H9 (cell line): ENCODE measurements at regions not wholly inside any gene's neighbourhood (a gene's known extent, or its start where the extent isn't known, plus 50 kb on each side); places are given as distances from the start of the nearest gene placed in this dataset.

ENCODE experiments used
- DNase-seq: peaks from one replicate; pipeline ENCODE4 v3.0.0-alpha.2; 2017
- H2AFZ ChIP-seq: one replicate; pipeline ENCODE4 v1.6.1; 2013; ENCODE audit warnings: mild to moderate bottlenecking, low read length, control low read depth, moderate library complexity
- H2AK5ac ChIP-seq: 2 replicates; pipeline ENCODE4 v1.6.1; 2013; ENCODE audit warnings: low read length, control low read depth, mixed read lengths; ENCODE audit not compliant: insufficient read length
- H2BK120ac ChIP-seq: one replicate; pipeline ENCODE4 v1.6.1; 2013; ENCODE audit warnings: low read depth, mild to moderate bottlenecking, low read length, control low read depth, inconsistent platforms; ENCODE audit not compliant: poor library complexity, severe bottlenecking
- H2BK12ac ChIP-seq: 2 replicates; pipeline ENCODE4 v1.6.1; 2013; ENCODE audit warnings: low read length, control low read depth, mixed read lengths, low read depth; ENCODE audit not compliant: insufficient read length
- H2BK15ac ChIP-seq: 2 replicates; pipeline ENCODE4 v1.6.1; 2013; ENCODE audit warnings: low read depth, low read length, control low read depth
- H2BK20ac ChIP-seq: one replicate; pipeline ENCODE4 v1.6.1; 2013; ENCODE audit warnings: low read depth, mild to moderate bottlenecking, low read length, control low read depth, inconsistent platforms; ENCODE audit not compliant: poor library complexity, severe bottlenecking
- H2BK5ac ChIP-seq: 2 replicates; pipeline ENCODE4 v1.6.1; 2013; ENCODE audit warnings: low read length, control low read depth, mixed read lengths; ENCODE audit not compliant: insufficient read length
- H3K14ac ChIP-seq: 2 replicates; pipeline ENCODE4 v1.6.1; 2013; ENCODE audit warnings: low read length, control low read depth; ENCODE audit not compliant: insufficient read depth
- H3K18ac ChIP-seq: 2 replicates; pipeline ENCODE4 v1.6.1; 2013; ENCODE audit warnings: low read depth, mild to moderate bottlenecking, mixed read lengths, low read length, control low read depth; ENCODE audit not compliant: insufficient read length
- H3K23ac ChIP-seq: 2 replicates; pipeline ENCODE4 v1.6.1; 2013; ENCODE audit warnings: low read length, control low read depth, mixed read lengths, low read depth; ENCODE audit not compliant: insufficient read length
- H3K23me2 ChIP-seq: 2 replicates; pipeline ENCODE4 v1.6.1; 2013; ENCODE audit warnings: low read depth, mild to moderate bottlenecking, mixed read lengths, low read length, control low read depth; ENCODE audit not compliant: insufficient read length, poor library complexity, severe bottlenecking
- H3K27ac ChIP-seq: 2 replicates; pipeline ENCODE4 v1.5.1; 2013; ENCODE audit warnings: low read length, control low read depth, mixed read lengths, low read depth; ENCODE audit not compliant: insufficient read length
- H3K27me3 ChIP-seq: 2 replicates; pipeline ENCODE4 v1.6.1; 2013; ENCODE audit warnings: low read length, control low read depth, inconsistent platforms; ENCODE audit not compliant: insufficient read depth
- H3K4ac ChIP-seq: 2 replicates; pipeline ENCODE4 v1.6.1; 2013; ENCODE audit warnings: low read depth, mild to moderate bottlenecking, control low read depth, inconsistent platforms, low read length, moderate library complexity
- H3K4me1 ChIP-seq: 2 replicates; pipeline ENCODE4 v1.6.1; 2013; ENCODE audit warnings: low read length, control low read depth, inconsistent platforms; ENCODE audit not compliant: insufficient read depth
- H3K4me2 ChIP-seq: 2 replicates; pipeline ENCODE4 v1.6.1; 2013; ENCODE audit warnings: low read length, control low read depth, mixed read lengths; ENCODE audit not compliant: insufficient read length, insufficient read depth
- H3K56ac ChIP-seq: 2 replicates; pipeline ENCODE4 v1.6.1; 2013; ENCODE audit warnings: low read depth, mild to moderate bottlenecking, mixed read lengths, low read length, control low read depth; ENCODE audit not compliant: insufficient read length
- H3K79me1 ChIP-seq: 2 replicates; pipeline ENCODE4 v1.6.1; 2013; ENCODE audit warnings: low read depth, mild to moderate bottlenecking, moderate library complexity, low read length, control low read depth, inconsistent platforms; ENCODE audit not compliant: insufficient read depth, poor library complexity, severe bottlenecking
- H3K79me2 ChIP-seq: 2 replicates; pipeline ENCODE4 v1.6.1; 2013; ENCODE audit warnings: low read length, control low read depth, inconsistent platforms; ENCODE audit not compliant: insufficient read depth
- H3K9ac ChIP-seq: 2 replicates; pipeline ENCODE4 v1.6.1; 2013; ENCODE audit warnings: low read length, control low read depth, mixed read lengths; ENCODE audit not compliant: insufficient read length; ENCODE audit errors: extremely low read depth
- H3K9me3 ChIP-seq: one replicate; pipeline ENCODE4 v1.6.1; 2013; ENCODE audit warnings: low read depth, low read length, inconsistent platforms; ENCODE audit not compliant: control insufficient read depth
- H3T11ph ChIP-seq: one replicate; pipeline ENCODE4 v1.6.1; 2013; ENCODE audit warnings: mild to moderate bottlenecking, low read length, control low read depth, inconsistent platforms
- H4K20me1 ChIP-seq: one replicate; pipeline ENCODE4 v1.6.1; 2013; ENCODE audit not compliant: control insufficient read depth, insufficient read length, insufficient read depth
- H4K5ac ChIP-seq: 2 replicates; pipeline ENCODE4 v1.6.1; 2013; ENCODE audit warnings: low read depth, mild to moderate bottlenecking, mixed read lengths, low read length, control low read depth; ENCODE audit not compliant: insufficient read length
- H4K8ac ChIP-seq: replicated peaks from 2 replicates; pipeline ENCODE4 v1.6.1; 2013; ENCODE audit warnings: low read length, control low read depth, mixed read lengths, low read depth; ENCODE audit not compliant: insufficient read length
- H4K91ac ChIP-seq: 2 replicates; pipeline ENCODE4 v1.6.1; 2013; ENCODE audit warnings: low read depth, mild to moderate bottlenecking, moderate library complexity, mixed read lengths, low read length, control low read depth; ENCODE audit not compliant: insufficient read length
- H3K27ac Mint-ChIP-seq, 3 experiments: 2 replicates in 2 of 3; 3 replicates in 1 of 3; pipeline ENCODE4 v1.8.0; 2020 to 2021; ENCODE audit warnings: mixed read lengths in 3 of 3, mild to moderate bottlenecking in 1 of 3, moderate library complexity in 1 of 3
- H3K27me3 Mint-ChIP-seq: 2 replicates; pipeline ENCODE4 v1.8.0; 2021; ENCODE audit warnings: low read depth, mild to moderate bottlenecking, moderate library complexity, mixed read lengths
- H3K36me3 Mint-ChIP-seq, 3 experiments: 2 replicates in 2 of 3; 3 replicates in 1 of 3; pipeline ENCODE4 v1.8.0; 2020 to 2021; ENCODE audit warnings: low read depth in 3 of 3, mixed read lengths in 3 of 3; ENCODE audit not compliant: insufficient read depth in 1 of 3
- H3K4me1 Mint-ChIP-seq, 2 experiments: 2 replicates each; pipeline ENCODE4 v1.8.0; 2020; ENCODE audit warnings: mixed read lengths in 2 of 2
- H3K4me3 Mint-ChIP-seq, 2 experiments: 2 replicates in 1 of 2; 3 replicates in 1 of 2; pipeline ENCODE4 v1.8.0; 2020 to 2021; ENCODE audit warnings: mild to moderate bottlenecking in 2 of 2, mixed read lengths in 2 of 2, moderate library complexity in 1 of 2
- H3K9me3 Mint-ChIP-seq, 2 experiments: 2 replicates in 1 of 2; 3 replicates in 1 of 2; pipeline ENCODE4 v1.8.0; 2020; ENCODE audit warnings: mild to moderate bottlenecking in 2 of 2, mixed read lengths in 2 of 2, moderate library complexity in 1 of 2
- WGBS: extraction: QIAGEN DNeasy Blood & Tissue Kit; methylation state at CpG from one replicate; pipeline ENCODE4 v1.1.7; 2013; ENCODE audit warnings: missing lambda C conversion rate, low lambda C conversion rate, mixed read lengths; ENCODE audit not compliant: insufficient read length; ENCODE audit errors: extremely low coverage; 5-methylcytosine and 5-hydroxymethylcytosine counted together
- TF ChIP-seq, protein P1 (sequence below): fragments of 200-600 bp; sonication (generic); conservative IDR thresholded peaks from 3 replicates; pipeline ENCODE4 v1.8.0; 2021; ENCODE audit warnings: antibody characterized with exemption, mild to moderate bottlenecking

GRCh38 chr3:76083992-76084391 is 298.6 kb upstream of the ZNF717 start:
- Histone ChIP-seq H3K27ac (no peak overlapping the region), H3K23me2 (no peaks in the 10 kb centered on the region), H3K27me3 (no peaks in the 10 kb centered on the region), H3K23ac (no peak overlapping the region), H3K79me2 (no peaks in the 10 kb centered on the region), H2BK120ac (no peak overlapping the region), H2AFZ (no peak overlapping the region), H2BK20ac (no peak overlapping the region), H4K5ac (no peak overlapping the region), H4K20me1 (no peaks in the 10 kb centered on the region), H3K14ac (no peak overlapping the region), H3K79me1 (no peaks in the 10 kb centered on the region), H3K4me2 (no peak overlapping the region), H2BK12ac (no peak overlapping the region), H4K8ac (no peak overlapping the region), H3T11ph (no peak overlapping the region), H2BK5ac (no peak overlapping the region), H2AK5ac (no peak overlapping the region), H3K4ac (no peak overlapping the region), H3K18ac (no peak overlapping the region), H4K91ac (no peak overlapping the region), H3K4me1 (no peaks in the 10 kb centered on the region; the same call in 1 of the 2 replicates), H3K9ac (no peak overlapping the region), H3K9me3 (no peaks in the 10 kb centered on the region), H3K56ac (no peak overlapping the region), H2BK15ac (no peak overlapping the region)
- H3K4me1 Mint-ChIP-seq, result peaks cover 6 to 14% of the 10 kb centered on the region in 2 experiments; a peak in 3 of 4 replicates
- peaks cover 3 to 15% of the 10 kb centered on the region in 2 experiments; a peak in 4 of 5 replicates for H3K9me3 Mint-ChIP-seq
- no peak overlapping the region for H3K27ac Mint-ChIP-seq
- no peaks in the 10 kb centered on the region for H3K27me3 Mint-ChIP-seq
- no CpG with 5 or more reads among the region's 3 CpGs for WGBS
- peaks cover 6 to 17% (median 9%) of the 10 kb centered on the region in 3 experiments for H3K36me3 Mint-ChIP-seq
- TF ChIP-seq, protein P1, sequence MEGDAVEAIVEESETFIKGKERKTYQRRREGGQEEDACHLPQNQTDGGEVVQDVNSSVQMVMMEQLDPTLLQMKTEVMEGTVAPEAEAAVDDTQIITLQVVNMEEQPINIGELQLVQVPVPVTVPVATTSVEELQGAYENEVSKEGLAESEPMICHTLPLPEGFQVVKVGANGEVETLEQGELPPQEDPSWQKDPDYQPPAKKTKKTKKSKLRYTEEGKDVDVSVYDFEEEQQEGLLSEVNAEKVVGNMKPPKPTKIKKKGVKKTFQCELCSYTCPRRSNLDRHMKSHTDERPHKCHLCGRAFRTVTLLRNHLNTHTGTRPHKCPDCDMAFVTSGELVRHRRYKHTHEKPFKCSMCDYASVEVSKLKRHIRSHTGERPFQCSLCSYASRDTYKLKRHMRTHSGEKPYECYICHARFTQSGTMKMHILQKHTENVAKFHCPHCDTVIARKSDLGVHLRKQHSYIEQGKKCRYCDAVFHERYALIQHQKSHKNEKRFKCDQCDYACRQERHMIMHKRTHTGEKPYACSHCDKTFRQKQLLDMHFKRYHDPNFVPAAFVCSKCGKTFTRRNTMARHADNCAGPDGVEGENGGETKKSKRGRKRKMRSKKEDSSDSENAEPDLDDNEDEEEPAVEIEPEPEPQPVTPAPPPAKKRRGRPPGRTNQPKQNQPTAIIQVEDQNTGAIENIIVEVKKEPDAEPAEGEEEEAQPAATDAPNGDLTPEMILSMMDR, result no peak
- no peak overlapping the region for H3K4me3 Mint-ChIP-seq
- DNase-seq, result no peak
